HT1080 (cell line): ENCODE measurements at regions not wholly inside any gene's neighbourhood (a gene's known extent, or its start where the extent isn't known, plus 50 kb on each side); places are given as distances from the start of the nearest gene placed in this dataset.

Source experiments
- DNase-seq: peaks from one replicate; pipeline ENCODE4 v3.0.0-alpha.2; 2015; ENCODE audit warnings: low read depth

- no peak for DNase-seq
These were observed 52.6 kb upstream of the EPHB3 start for GRCh38 chr3:184508938-184509337.

- no peak for DNase-seq
These were observed 49.8 kb upstream of the EPHB3 start for GRCh38 chr3:184511741-184512140.
